ENCODE measurements at regions not wholly inside any gene's neighbourhood (a gene's known extent, or its start where the extent isn't known, plus 50 kb on each side); places are given as distances from the start of the nearest gene placed in this dataset.

GRCh38 chr13:109968876-109969577 lies 182.6 kb upstream of the IRS2 start:
- TF ChIP-seq, protein P1, sequence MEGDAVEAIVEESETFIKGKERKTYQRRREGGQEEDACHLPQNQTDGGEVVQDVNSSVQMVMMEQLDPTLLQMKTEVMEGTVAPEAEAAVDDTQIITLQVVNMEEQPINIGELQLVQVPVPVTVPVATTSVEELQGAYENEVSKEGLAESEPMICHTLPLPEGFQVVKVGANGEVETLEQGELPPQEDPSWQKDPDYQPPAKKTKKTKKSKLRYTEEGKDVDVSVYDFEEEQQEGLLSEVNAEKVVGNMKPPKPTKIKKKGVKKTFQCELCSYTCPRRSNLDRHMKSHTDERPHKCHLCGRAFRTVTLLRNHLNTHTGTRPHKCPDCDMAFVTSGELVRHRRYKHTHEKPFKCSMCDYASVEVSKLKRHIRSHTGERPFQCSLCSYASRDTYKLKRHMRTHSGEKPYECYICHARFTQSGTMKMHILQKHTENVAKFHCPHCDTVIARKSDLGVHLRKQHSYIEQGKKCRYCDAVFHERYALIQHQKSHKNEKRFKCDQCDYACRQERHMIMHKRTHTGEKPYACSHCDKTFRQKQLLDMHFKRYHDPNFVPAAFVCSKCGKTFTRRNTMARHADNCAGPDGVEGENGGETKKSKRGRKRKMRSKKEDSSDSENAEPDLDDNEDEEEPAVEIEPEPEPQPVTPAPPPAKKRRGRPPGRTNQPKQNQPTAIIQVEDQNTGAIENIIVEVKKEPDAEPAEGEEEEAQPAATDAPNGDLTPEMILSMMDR (IDR thresholded peaks at IDR 0.05), result no peak
- TF ChIP-seq POLR2A (IDR thresholded peaks at IDR 0.05), result no peak
- WGBS, 2 donors, result 62 to 69% methylated on average over 12 of the region's 12 CpGs
- intact Hi-C loops (cut with DNase I; ENCODE audit: low total_unique reads), result no loop called here
- peak; percentile 79 to 89 for DNase-seq (ENCODE audit: low spot score in 2 of 2)
- no peak overlapping the region for H3K4me3 ChIP-seq (ENCODE audit: low read depth, poor library complexity, severe bottlenecking)

DNA sequence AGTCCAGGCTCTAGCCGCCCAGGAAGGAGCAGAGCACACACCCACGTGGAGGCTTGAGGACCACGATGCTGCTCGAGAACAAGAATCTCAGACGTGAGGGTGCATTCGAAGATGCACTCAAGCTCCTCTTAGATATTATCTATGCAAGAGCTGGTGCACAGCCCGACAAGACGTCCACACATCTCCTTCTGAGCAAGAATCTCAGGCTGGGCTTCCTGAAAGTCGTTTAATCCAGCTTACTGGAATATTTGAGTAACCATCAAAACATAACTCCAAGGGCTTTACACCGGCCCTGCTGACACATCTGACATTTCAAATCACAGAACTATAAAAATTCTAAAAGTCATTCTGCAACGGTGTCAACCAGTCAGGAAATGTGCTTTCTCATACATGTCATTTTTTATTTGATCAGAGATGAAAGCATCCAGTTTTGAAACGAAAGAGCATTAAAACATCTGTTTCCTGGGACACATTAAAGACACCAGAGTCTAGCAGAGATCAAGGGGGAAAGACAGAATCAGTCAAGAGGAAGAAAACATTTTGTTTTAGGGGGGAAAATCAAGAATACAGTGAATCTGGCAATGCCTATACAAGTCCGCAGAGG lies 177.7 kb upstream of the IRS2 start:
- DNase-seq (ENCODE audit: low spot score in 2 of 2), result no peak
- 38% methylated on average over 13 of the region's 13 CpGs for WGBS, 2 donors
- H3K4me3 ChIP-seq (ENCODE audit: low read depth, poor library complexity, severe bottlenecking), result no peak overlapping the region
- intact Hi-C loops (cut with DNase I; ENCODE audit: low total_unique reads), result no loop called here
- TF ChIP-seq POLR2A (IDR thresholded peaks at IDR 0.05), result no peak
- TF ChIP-seq, protein P1 (IDR thresholded peaks at IDR 0.05), result no peak

- TF ChIP-seq, protein P1 (IDR thresholded peaks at IDR 0.05), result no peak
- TF ChIP-seq POLR2A (IDR thresholded peaks at IDR 0.05), result no peak
- intact Hi-C loops (cut with DNase I; ENCODE audit: low total_unique reads), result no loop called here
- 91 to 96% methylated on average over 7 of the region's 7 CpGs for WGBS, 2 donors
- DNase-seq (ENCODE audit: low spot score in 2 of 2), result no peak
- H3K4me3 ChIP-seq (ENCODE audit: low read depth, poor library complexity, severe bottlenecking), result no peak overlapping the region
Measured at GRCh38 chr13:109963384-109963783, 177.0 kb upstream of the IRS2 start.

DNA sequence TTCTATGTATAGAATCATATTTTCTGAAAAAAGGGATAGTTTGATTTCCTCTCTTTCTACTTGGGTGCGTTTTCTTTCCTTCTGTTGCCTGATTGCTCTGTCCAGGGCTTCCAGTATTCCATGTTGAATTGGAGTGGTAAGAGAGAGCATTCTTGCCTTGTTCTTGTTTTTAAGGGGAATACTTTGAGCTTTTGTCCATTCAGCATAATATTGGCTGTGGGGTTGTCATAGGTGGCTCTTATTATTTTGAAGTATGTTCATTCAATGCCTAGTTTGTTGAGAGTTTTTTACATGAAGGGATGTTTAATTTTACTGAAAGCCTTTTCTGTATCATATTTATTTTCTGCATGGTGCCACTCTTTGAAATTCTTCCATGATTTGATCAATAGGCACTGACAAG lies 173.5 kb upstream of the IRS2 start:
- no peak for DNase-seq (ENCODE audit: low spot score in 2 of 2)
- 68 to 83% methylated on average over 1 of the region's 1 CpG for WGBS, 2 donors

GRCh38 chr13:109957875-109958274 lies 171.5 kb upstream of the IRS2 start:
- no peak overlapping the region for H3K4me3 ChIP-seq (ENCODE audit: low read depth, poor library complexity, severe bottlenecking)
- DNase-seq (ENCODE audit: low spot score in 2 of 2), result no peak
- no peak for TF ChIP-seq POLR2A (IDR thresholded peaks at IDR 0.05)
- TF ChIP-seq, protein P1 (IDR thresholded peaks at IDR 0.05), result no peak
- intact Hi-C loops (cut with DNase I; ENCODE audit: low total_unique reads), result no loop called here
- 85 to 90% methylated on average over 5 of the region's 5 CpGs for WGBS, 2 donors

More for the DNA sequence above, 173.5 kb upstream of the IRS2 start:
- intact Hi-C loops (cut with DNase I; ENCODE audit: low total_unique reads), result no loop called here
- H3K4me3 ChIP-seq (ENCODE audit: low read depth, poor library complexity, severe bottlenecking), result no peak overlapping the region
- TF ChIP-seq POLR2A (IDR thresholded peaks at IDR 0.05), result no peak
- TF ChIP-seq, protein P1 (IDR thresholded peaks at IDR 0.05), result no peak

Data from lower leg skin (tissue), 4 donors.